ENCODE measurements at regions not wholly inside any gene's neighbourhood (a gene's known extent, or its start where the extent isn't known, plus 50 kb on each side); places are given as distances from the start of the nearest gene placed in this dataset.

GRCh38 chr6:149229096-149229495 is 88.4 kb upstream of the TAB2 start:
- BruUV-seq (replicated peaks) = no TSS peak
- CTCF ChIA-PET = no interaction called here
- no peak for DNase-seq

DNA sequence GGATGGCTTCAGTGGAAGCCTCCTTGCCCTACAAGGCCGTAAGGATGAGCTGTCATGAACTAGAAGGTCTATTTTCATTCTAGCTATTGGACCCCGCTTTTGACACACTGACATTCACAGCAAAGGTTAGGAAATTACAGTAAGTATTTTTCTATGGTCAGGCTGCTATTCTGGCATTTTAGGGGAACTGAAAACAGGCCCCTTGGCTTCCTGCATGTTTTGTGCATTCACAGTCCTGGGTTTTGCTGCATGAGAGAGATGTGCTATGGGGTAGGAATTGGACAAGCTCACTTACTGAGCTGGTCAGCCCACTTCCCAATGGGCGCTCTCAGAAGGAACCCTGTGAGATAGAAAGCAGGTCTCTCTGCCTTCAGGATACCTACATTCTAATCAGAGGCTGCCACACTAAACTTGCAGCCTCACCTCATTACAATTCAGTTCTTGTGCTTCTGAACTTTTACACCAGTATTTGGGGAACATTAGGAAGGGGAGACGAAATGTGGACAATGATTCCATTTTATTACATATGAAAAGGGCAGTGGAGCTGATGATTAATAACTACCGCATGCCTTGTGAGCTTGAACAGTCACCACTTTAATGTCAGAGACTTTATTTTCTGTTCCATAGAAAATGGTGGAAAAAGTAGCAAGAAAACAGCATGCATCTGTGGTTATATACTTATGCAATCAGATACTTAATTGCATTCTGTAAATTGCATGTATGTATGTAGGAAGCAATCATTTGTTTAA is 86.6 kb upstream of the TAB2 start:
- DNase-seq (no peak), ATAC-seq (no peak)
- POLR2A ChIA-PET (ENCODE audit: unreplicated experiment) = interaction anchor here (0.6 kb wide), 1 partner anchor 654 kb away, joined by 4 read pairs; no protein-coding TSS in a partner anchor
- CTCF ChIA-PET = no interaction called here
- Histone ChIP-seq H3K9me3 (ENCODE audit: low read length) (no peaks in the 10 kb centered on the region), H3K4me3 (ENCODE audit: low read length) (no peak overlapping the region), H3K4me2 (ENCODE audit: low read length) (no peak overlapping the region), H4K20me1 (ENCODE audit: low read length) (no peaks in the 10 kb centered on the region), H3F3A (ENCODE audit: low read length, unreplicated experiment) (peaks cover 14% of the 10 kb centered on the region), H3K27ac (ENCODE audit: low read length) (no peak overlapping the region), H2AFZ (ENCODE audit: low read length) (peak overlapping the region; percentile 11; the same call in 1 of the 2 replicates), H3K79me2 (ENCODE audit: low read length) (no peaks in the 10 kb centered on the region), H3K36me3 (ENCODE audit: low read depth, low read length) (no peaks in the 10 kb centered on the region), H3K9ac (ENCODE audit: low read length) (no peak overlapping the region), H3K4me1 (ENCODE audit: insufficient read depth, low read length) (peaks cover 46% of the 10 kb centered on the region), H3K9me2 (replicated peaks; ENCODE audit: low read length) (no peaks in the 10 kb centered on the region), H3K27me3 (ENCODE audit: low read length) (no peaks in the 10 kb centered on the region)
- BruUV-seq (replicated peaks) = no TSS peak
- TF ChIP-seq EZH2 (IDR thresholded peaks at IDR 0.05; ENCODE audit: low read length, unreplicated experiment) = no peak
- intact Hi-C loops (cut with micrococcal nuclease) = loop anchor here (5.0 kb wide), 1 partner anchor 101 kb away; no protein-coding TSS in a partner anchor

More at GRCh38 chr6:149229096-149229495, 88.4 kb upstream of the TAB2 start:
- H3K36me3 ChIP-seq (ENCODE audit: low read depth, low read length) = no peaks in the 10 kb centered on the region
- H3K79me2 ChIP-seq (ENCODE audit: low read length) = no peaks in the 10 kb centered on the region
- H3K9me3 ChIP-seq (ENCODE audit: low read length) = no peaks in the 10 kb centered on the region
- H4K20me1 ChIP-seq (ENCODE audit: low read length) = no peaks in the 10 kb centered on the region
- H3K9me2 ChIP-seq (replicated peaks; ENCODE audit: low read length) = no peaks in the 10 kb centered on the region
- POLR2A ChIA-PET (ENCODE audit: unreplicated experiment) = no interaction called here
- ATAC-seq = no peak
- H3K9ac ChIP-seq (ENCODE audit: low read length) = no peak overlapping the region
- H3F3A ChIP-seq (ENCODE audit: low read length, unreplicated experiment) = peaks cover 14% of the 10 kb centered on the region
- no peak overlapping the region for H3K4me2 ChIP-seq (ENCODE audit: low read length)
- TF ChIP-seq EZH2 (IDR thresholded peaks at IDR 0.05; ENCODE audit: low read length, unreplicated experiment) (no peak), EZH2phosphoT487 (IDR thresholded peaks at IDR 0.05; ENCODE audit: borderline replicate concordance, low read length) (no peak), CTCF (conservative IDR thresholded peaks at IDR 0.05; ENCODE audit: low read depth, low read length) (no peak)
- H3K4me1 ChIP-seq (ENCODE audit: insufficient read depth, low read length) = peaks cover 28% of the 10 kb centered on the region
- no peak overlapping the region for H3K27ac ChIP-seq (ENCODE audit: low read length)
- H3K27me3 ChIP-seq (ENCODE audit: low read length) = no peaks in the 10 kb centered on the region
- no peak overlapping the region for H2AFZ ChIP-seq (ENCODE audit: low read length)
- intact Hi-C loops (cut with micrococcal nuclease) = no loop called here
- H3K4me3 ChIP-seq (ENCODE audit: low read length) = no peak overlapping the region

- no peak overlapping the region for H3K4me3 ChIP-seq (ENCODE audit: low read length)
- ChIA-PET POLR2A (ENCODE audit: unreplicated experiment) (interaction anchor here (0.6 kb wide), 1 partner anchor 655 kb away, joined by 4 read pairs; no protein-coding TSS in a partner anchor), CTCF (interaction anchor here (0.6 kb wide), 1 partner anchor 9 kb away, joined by 3 read pairs; no protein-coding TSS in a partner anchor)
- H3K36me3 ChIP-seq (ENCODE audit: low read depth, low read length) = no peaks in the 10 kb centered on the region
- H3K27me3 ChIP-seq (ENCODE audit: low read length) = no peaks in the 10 kb centered on the region
- no peak overlapping the region for H3K9ac ChIP-seq (ENCODE audit: low read length)
- no peak overlapping the region for H3K27ac ChIP-seq (ENCODE audit: low read length)
- intact Hi-C loops (cut with micrococcal nuclease) = loop anchor here (2.0 to 5.0 kb wide), 4 partner anchors 85 to 199 kb away; partner anchors contain the start of gene TAB2
- ATAC-seq = no peak
- H3K9me2 ChIP-seq (replicated peaks; ENCODE audit: low read length) = no peaks in the 10 kb centered on the region
- no peaks in the 10 kb centered on the region for H3K79me2 ChIP-seq (ENCODE audit: low read length)
- no peaks in the 10 kb centered on the region for H4K20me1 ChIP-seq (ENCODE audit: low read length)
- H3K4me2 ChIP-seq (ENCODE audit: low read length) = no peak overlapping the region
- no peaks in the 10 kb centered on the region for H3K9me3 ChIP-seq (ENCODE audit: low read length)
- TF ChIP-seq CTCF (conservative IDR thresholded peaks at IDR 0.05; ENCODE audit: low read depth, low read length) (no peak), EZH2 (IDR thresholded peaks at IDR 0.05; ENCODE audit: low read length, unreplicated experiment) (no peak), EZH2phosphoT487 (IDR thresholded peaks at IDR 0.05; ENCODE audit: borderline replicate concordance, low read length) (no peak)
- DNase-seq = no peak
- H2AFZ ChIP-seq (ENCODE audit: low read length) = no peak overlapping the region
- H3K4me1 ChIP-seq (ENCODE audit: insufficient read depth, low read length) = peaks cover 47% of the 10 kb centered on the region
- no TSS peak for BruUV-seq (replicated peaks)
- H3F3A ChIP-seq (ENCODE audit: low read length, unreplicated experiment) = peaks cover 14% of the 10 kb centered on the region
These were observed 85.7 kb upstream of the TAB2 start for GRCh38 chr6:149231778-149232177.
